NB4 (cell line): ENCODE measurements at regions not wholly inside any gene's neighbourhood (a gene's known extent, or its start where the extent isn't known, plus 50 kb on each side); places are given as distances from the start of the nearest gene placed in this dataset.

Source experiments
- DNase-seq: peaks from one replicate; pipeline ENCODE4 v3.0.0; 2010; ENCODE audit warnings: low read depth
- H3K4me3 ChIP-seq: one replicate; pipeline ENCODE4 v1.5.1; 2011; ENCODE audit warnings: mild to moderate bottlenecking, low read depth, low read length, moderate library complexity
- CTCF ChIP-seq: IDR thresholded peaks from one replicate; pipeline ENCODE4 v1.5.1; 2012; ENCODE audit warnings: low read depth, low read length
- MYC ChIP-seq: IDR thresholded peaks from 2 replicates; pipeline ENCODE4 v1.6.1; 2011; ENCODE audit warnings: low read depth, low read length
- POLR2A ChIP-seq: IDR thresholded peaks from 2 replicates; pipeline ENCODE4 v1.6.1; 2011; ENCODE audit warnings: mild to moderate bottlenecking; ENCODE audit not compliant: insufficient read length; ENCODE audit errors: extremely low read depth
- TF ChIP-seq, protein P1 (sequence below): IDR thresholded peaks from 2 replicates; pipeline ENCODE4 v1.6.1; 2011; ENCODE audit warnings: low read depth, low read length

GRCh38 chr6:164534070-164534766 lies 775.2 kb downstream of the C6orf118 start:
- H3K4me3 ChIP-seq: no peak overlapping the region
- DNase-seq: no peak
- TF ChIP-seq CTCF: no peak
- TF ChIP-seq, protein P1, sequence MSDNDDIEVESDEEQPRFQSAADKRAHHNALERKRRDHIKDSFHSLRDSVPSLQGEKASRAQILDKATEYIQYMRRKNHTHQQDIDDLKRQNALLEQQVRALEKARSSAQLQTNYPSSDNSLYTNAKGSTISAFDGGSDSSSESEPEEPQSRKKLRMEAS: no peak
- TF ChIP-seq POLR2A: no peak

- no peak for TF ChIP-seq CTCF
- TF ChIP-seq MYC: no peak
- TF ChIP-seq, protein P1: no peak
- TF ChIP-seq POLR2A: no peak
- DNase-seq: no peak
- no peak overlapping the region for H3K4me3 ChIP-seq
These were observed 776.4 kb downstream of the C6orf118 start for GRCh38 chr6:164533045-164533362.

GRCh38 chr6:164532198-164533044 lies 777.0 kb downstream of the C6orf118 start:
- H3K4me3 ChIP-seq: no peak overlapping the region
- DNase-seq: no peak
- TF ChIP-seq MYC (no peak), CTCF (no peak), POLR2A (no peak)
- TF ChIP-seq, protein P1: no peak

GRCh38 chr6:164531736-164532135 lies 777.7 kb downstream of the C6orf118 start:
- no peak for DNase-seq
- H3K4me3 ChIP-seq: no peak overlapping the region
- TF ChIP-seq CTCF (no peak), MYC (no peak), POLR2A (no peak)
- TF ChIP-seq, protein P1: no peak

- no peak for DNase-seq
- no peak overlapping the region for H3K4me3 ChIP-seq
- TF ChIP-seq MYC (no peak), POLR2A (no peak), CTCF (no peak)
- TF ChIP-seq, protein P1: no peak
These were observed 780.9 kb downstream of the C6orf118 start for GRCh38 chr6:164528539-164528938.
